Lung (tissue), 11 donors: ENCODE measurements at regions not wholly inside any gene's neighbourhood (a gene's known extent, or its start where the extent isn't known, plus 50 kb on each side); places are given as distances from the start of the nearest gene placed in this dataset.

Source experiments
- ATAC-seq: fragments of 200-7000 bp; cut with Tn5 transposase; one replicate; pipeline ENCODE4 v1.9.1; 2020; ENCODE audit warnings: moderate number of reproducible peaks; ENCODE audit not compliant: insufficient read depth, low FRiP score
- DNase-seq, 3 donors: peaks; one replicate each; pipeline ENCODE4 v3.0.0-alpha.2; 2013 to 2017
- H3K27ac ChIP-seq, 2 donors: one replicate each; pipeline ENCODE4 v1.5.1; 2013; ENCODE audit warnings: mild to moderate bottlenecking in 2 of 2, moderate library complexity in 2 of 2, control low read depth in 1 of 2, inconsistent platforms in 1 of 2, low read depth in 1 of 2, low read length in 1 of 2
- H3K27me3 ChIP-seq, 3 donors: one replicate each; pipeline ENCODE4 v1.5.1; 2013; ENCODE audit warnings: low read length in 2 of 3; ENCODE audit not compliant: control insufficient read depth in 3 of 3, insufficient read depth in 3 of 3
- H3K36me3 ChIP-seq, 4 donors: one replicate each; pipeline ENCODE4 v1.5.1; 2013; ENCODE audit warnings: low read length in 4 of 4, mild to moderate bottlenecking in 1 of 4, moderate library complexity in 1 of 4; ENCODE audit not compliant: control insufficient read depth in 4 of 4, insufficient read depth in 4 of 4
- H3K4me1 ChIP-seq, 5 donors: one replicate each; pipeline ENCODE4 v1.5.1; 2013; ENCODE audit warnings: low read length in 5 of 5, mild to moderate bottlenecking in 2 of 5, moderate library complexity in 1 of 5; ENCODE audit not compliant: control insufficient read depth in 5 of 5, insufficient read depth in 5 of 5
- H3K4me3 ChIP-seq: one replicate; pipeline ENCODE4 v1.5.1; 2013; ENCODE audit warnings: mild to moderate bottlenecking, control low read depth, moderate library complexity
- H3K9ac ChIP-seq, 2 donors: one replicate each; pipeline ENCODE4 v1.5.1; 2013; ENCODE audit warnings: low read length in 2 of 2, control low read depth in 1 of 2; ENCODE audit not compliant: insufficient read depth in 1 of 2
- H3K9me3 ChIP-seq, 4 donors: one replicate each; pipeline ENCODE4 v1.5.1; 2013; ENCODE audit warnings: low read length in 3 of 4, mild to moderate bottlenecking in 1 of 4, moderate library complexity in 1 of 4; ENCODE audit not compliant: control insufficient read depth in 4 of 4, insufficient read depth in 3 of 4
- CTCF ChIP-seq: IDR thresholded peaks from 2 replicates; pipeline ENCODE4 v1.5.1; 2012; ENCODE audit warnings: mild to moderate bottlenecking; ENCODE audit errors: control extremely low read depth, extremely low read depth
- WGBS, 2 donors: extraction: QIAGEN DNeasy Blood & Tissue Kit; methylation state at CpG; one replicate each; pipeline ENCODE4 v1.1.7; 2013; 5-methylcytosine and 5-hydroxymethylcytosine counted together
- donor health status: control.
- donor health status: control.
- donor health status: Bipolar disorder and iron deficiency.
- donor health status: healthy.
- donor health status: DM: yes; HTN: yes; CAD: no.

GRCh38 chr2:150166313-150167051 is 321.0 kb downstream of the RND3 start:
- Histone ChIP-seq H3K4me1 (peaks cover 0 to 8% (median 0%) of the 10 kb centered on the region in 5 donors), H3K9me3 (no peaks in the 10 kb centered on the region), H3K36me3 (no peaks in the 10 kb centered on the region), H3K4me3 (no peak overlapping the region), H3K27me3 (no peaks in the 10 kb centered on the region), H3K9ac (no peak overlapping the region), H3K27ac (no peak overlapping the region)
- DNase-seq (no peak), ATAC-seq (peak; percentile 4)
- TF ChIP-seq CTCF, result no peak
- WGBS, 2 donors, result 62 to 64% methylated on average over 6 of the region's 6 CpGs

- H3K4me1 ChIP-seq, result peaks cover 0 to 8% (median 0%) of the 10 kb centered on the region in 5 donors
- H3K9me3 ChIP-seq, result no peaks in the 10 kb centered on the region
- H3K4me3 ChIP-seq, result no peak overlapping the region
- no peaks in the 10 kb centered on the region for H3K36me3 ChIP-seq
- TF ChIP-seq CTCF, result no peak
- H3K27me3 ChIP-seq, result no peaks in the 10 kb centered on the region
- ATAC-seq, result no peak
- DNase-seq, result no peak
- WGBS, 2 donors, result 83 to 91% methylated on average over 1 of the region's 1 CpG
- no peak overlapping the region for H3K27ac ChIP-seq
- no peak overlapping the region for H3K9ac ChIP-seq
Observed at GRCh38 chr2:150165988-150166312, 321.5 kb downstream of the RND3 start.

- 57 to 83% methylated on average over 6 of the region's 6 CpGs for WGBS, 2 donors
- Histone ChIP-seq H3K4me1 (peaks cover 0 to 8% (median 0%) of the 10 kb centered on the region in 5 donors), H3K27me3 (no peaks in the 10 kb centered on the region), H3K4me3 (no peak overlapping the region), H3K9ac (no peak overlapping the region), H3K27ac (no peak overlapping the region), H3K36me3 (no peaks in the 10 kb centered on the region), H3K9me3 (no peaks in the 10 kb centered on the region)
- no peak for ATAC-seq
- TF ChIP-seq CTCF, result no peak
- DNase-seq, result peak in 2 of 3 donors; percentile 37 to 74
Observed at GRCh38 chr2:150165442-150165841, 322.0 kb downstream of the RND3 start.
